Sigmoid colon (tissue), 4 donors: ENCODE measurements at regions not wholly inside any gene's neighbourhood (a gene's known extent, or its start where the extent isn't known, plus 50 kb on each side); places are given as distances from the start of the nearest gene placed in this dataset.

Experiments used
- POLR2A ChIP-seq, 2 donors: fragments of 450-650 bp; IDR thresholded peaks; one replicate each; pipeline ENCODE4 v1.6.1; 2016; ENCODE audit warnings: antibody characterized with exemption in 2 of 2, mild to moderate bottlenecking in 2 of 2, moderate library complexity in 2 of 2
- POLR2AphosphoS5 ChIP-seq, 4 donors: sonication (generic); formaldehyde crosslinking; IDR thresholded peaks; one replicate each; pipeline ENCODE4 v1.6.1; 2017; ENCODE audit warnings: antibody characterized with exemption in 4 of 4
- TF ChIP-seq, protein P1 (sequence below), 4 experiments: fragments of 450-650 bp in 3 of 4; fragments of 200-600 bp in 1 of 4; IDR thresholded peaks; one replicate each; pipeline ENCODE4 v1.5.1; 2016 to 2019; ENCODE audit warnings: antibody characterized with exemption in 4 of 4, mild to moderate bottlenecking in 3 of 4, moderate library complexity in 2 of 4

DNA sequence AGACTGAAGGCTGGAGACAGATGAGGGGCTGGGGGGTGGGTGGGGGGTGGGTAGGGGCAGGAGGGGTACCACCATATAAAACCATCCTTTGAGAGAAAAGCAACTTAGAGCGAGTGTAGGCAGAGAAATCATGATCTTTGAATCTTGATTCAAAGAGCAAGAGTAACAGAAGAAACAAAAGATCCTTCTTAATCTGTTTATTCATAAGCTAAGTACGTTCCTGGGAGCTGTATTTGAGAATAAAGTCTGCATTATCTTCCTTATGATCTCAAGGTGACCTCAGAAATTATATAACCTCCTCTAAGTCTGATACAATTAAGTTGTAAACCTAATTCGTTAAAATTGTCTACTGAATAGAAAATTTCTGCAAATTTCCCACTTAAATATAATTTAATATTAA is 558.8 kb downstream of the NR2F1-AS1 start:
- no peak for TF ChIP-seq POLR2A (IDR thresholded peaks at IDR 0.05)
- TF ChIP-seq, protein P1, sequence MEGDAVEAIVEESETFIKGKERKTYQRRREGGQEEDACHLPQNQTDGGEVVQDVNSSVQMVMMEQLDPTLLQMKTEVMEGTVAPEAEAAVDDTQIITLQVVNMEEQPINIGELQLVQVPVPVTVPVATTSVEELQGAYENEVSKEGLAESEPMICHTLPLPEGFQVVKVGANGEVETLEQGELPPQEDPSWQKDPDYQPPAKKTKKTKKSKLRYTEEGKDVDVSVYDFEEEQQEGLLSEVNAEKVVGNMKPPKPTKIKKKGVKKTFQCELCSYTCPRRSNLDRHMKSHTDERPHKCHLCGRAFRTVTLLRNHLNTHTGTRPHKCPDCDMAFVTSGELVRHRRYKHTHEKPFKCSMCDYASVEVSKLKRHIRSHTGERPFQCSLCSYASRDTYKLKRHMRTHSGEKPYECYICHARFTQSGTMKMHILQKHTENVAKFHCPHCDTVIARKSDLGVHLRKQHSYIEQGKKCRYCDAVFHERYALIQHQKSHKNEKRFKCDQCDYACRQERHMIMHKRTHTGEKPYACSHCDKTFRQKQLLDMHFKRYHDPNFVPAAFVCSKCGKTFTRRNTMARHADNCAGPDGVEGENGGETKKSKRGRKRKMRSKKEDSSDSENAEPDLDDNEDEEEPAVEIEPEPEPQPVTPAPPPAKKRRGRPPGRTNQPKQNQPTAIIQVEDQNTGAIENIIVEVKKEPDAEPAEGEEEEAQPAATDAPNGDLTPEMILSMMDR (IDR thresholded peaks at IDR 0.05) = no peak
- TF ChIP-seq POLR2AphosphoS5 (IDR thresholded peaks at IDR 0.05) = no peak
